Testis (tissue), 2 donors: ENCODE measurements at regions not wholly inside any gene's neighbourhood (a gene's known extent, or its start where the extent isn't known, plus 50 kb on each side); places are given as distances from the start of the nearest gene placed in this dataset.

Experiments used
- DNase-seq: peaks from one replicate; pipeline ENCODE4 v3.0.0-alpha.2; 2019
- H3K27ac ChIP-seq, 2 donors: fragments of 200-600 bp; sonication (generic); one replicate each; pipeline ENCODE4 v1.5.1; 2019
- H3K27me3 ChIP-seq: fragments of 200-600 bp; sonication (generic); one replicate; pipeline ENCODE4 v1.5.1; 2019
- H3K36me3 ChIP-seq: fragments of 200-600 bp; sonication (generic); one replicate; pipeline ENCODE4 v1.5.1; 2017; ENCODE audit warnings: low read depth; ENCODE audit errors: missing control alignments
- H3K4me1 ChIP-seq: fragments of 200-600 bp; sonication (generic); one replicate; pipeline ENCODE4 v1.5.1; 2019
- H3K4me3 ChIP-seq, 2 donors: fragments of 200-600 bp; sonication (generic); one replicate each; pipeline ENCODE4 v1.5.1; 2017 to 2019
- H3K9me3 ChIP-seq: fragments of 200-600 bp; sonication (generic); one replicate; pipeline ENCODE4 v1.5.1; 2017
- CTCF ChIP-seq, 3 experiments: fragments of 450-650 bp in 2 of 3; fragments of 200-600 bp in 1 of 3; sonication (generic) in 1 of 3; IDR thresholded peaks; one replicate each; pipeline ENCODE4 v1.5.1; 2016 to 2019; ENCODE audit warnings: antibody characterized with exemption in 3 of 3, mild to moderate bottlenecking in 2 of 3, moderate library complexity in 1 of 3
- POLR2A ChIP-seq: fragments of 450-650 bp; IDR thresholded peaks from one replicate; pipeline ENCODE4 v1.6.1; 2017; ENCODE audit warnings: antibody characterized with exemption, mild to moderate bottlenecking, moderate library complexity
- WGBS, 2 donors: methylation state at CpG; one replicate each; pipeline ENCODE4 v1.1.5; 2018; 5-methylcytosine and 5-hydroxymethylcytosine counted together
- intact Hi-C: fragments of 100-400 bp; cut with DNase I; formaldehyde crosslinking; loops from one replicate; pipeline ENCODE4 v1.15.1; 2023; ENCODE audit warnings: low total_unique reads

GRCh38 chr9:13750061-13750460 is 470.6 kb upstream of the MPDZ start:
- DNase-seq = no peak
- H3K27ac ChIP-seq = no peak overlapping the region
- no peaks in the 10 kb centered on the region for H3K36me3 ChIP-seq
- H3K27me3 ChIP-seq = no peaks in the 10 kb centered on the region
- no peak for TF ChIP-seq CTCF (IDR thresholded peaks at IDR 0.05)
- no peak for TF ChIP-seq POLR2A
- 85 to 86% methylated on average over 4 of the region's 4 CpGs for WGBS, 2 donors
- H3K4me1 ChIP-seq = no peaks in the 10 kb centered on the region
- no peaks in the 10 kb centered on the region for H3K9me3 ChIP-seq
- H3K4me3 ChIP-seq = no peak overlapping the region
- intact Hi-C loops = no loop called here

GRCh38 chr9:13746876-13747275 is 467.4 kb upstream of the MPDZ start:
- no peaks in the 10 kb centered on the region for H3K36me3 ChIP-seq
- no peak overlapping the region for H3K4me3 ChIP-seq
- H3K27me3 ChIP-seq = no peaks in the 10 kb centered on the region
- H3K4me1 ChIP-seq = no peaks in the 10 kb centered on the region
- no peak for DNase-seq
- TF ChIP-seq POLR2A (no peak), CTCF (IDR thresholded peaks at IDR 0.05) (no peak)
- no peak overlapping the region for H3K27ac ChIP-seq
- intact Hi-C loops = no loop called here
- 71 to 73% methylated on average over 1 of the region's 1 CpG for WGBS, 2 donors
- H3K9me3 ChIP-seq = no peaks in the 10 kb centered on the region

GRCh38 chr9:13744261-13744901 is 464.9 kb upstream of the MPDZ start:
- H3K27ac ChIP-seq = no peak overlapping the region
- H3K9me3 ChIP-seq = no peaks in the 10 kb centered on the region
- TF ChIP-seq POLR2A (no peak), CTCF (IDR thresholded peaks at IDR 0.05) (no peak)
- no peaks in the 10 kb centered on the region for H3K27me3 ChIP-seq
- no peaks in the 10 kb centered on the region for H3K4me1 ChIP-seq
- DNase-seq = no peak
- 58 to 71% methylated on average over 16 of the region's 16 CpGs for WGBS, 2 donors
- H3K4me3 ChIP-seq = no peak overlapping the region
- no peaks in the 10 kb centered on the region for H3K36me3 ChIP-seq
- intact Hi-C loops = no loop called here

GRCh38 chr9:13737885-13738284 is 458.4 kb upstream of the MPDZ start:
- no peak overlapping the region for H3K4me3 ChIP-seq
- no peaks in the 10 kb centered on the region for H3K36me3 ChIP-seq
- no peaks in the 10 kb centered on the region for H3K27me3 ChIP-seq
- intact Hi-C loops = no loop called here
- no peak for DNase-seq
- no peaks in the 10 kb centered on the region for H3K9me3 ChIP-seq
- H3K4me1 ChIP-seq = no peaks in the 10 kb centered on the region
- no peak overlapping the region for H3K27ac ChIP-seq
- TF ChIP-seq POLR2A = no peak
- TF ChIP-seq CTCF (IDR thresholded peaks at IDR 0.05) = no peak

GRCh38 chr9:13735181-13735580 is 455.7 kb upstream of the MPDZ start:
- intact Hi-C loops = no loop called here
- Histone ChIP-seq H3K9me3 (no peaks in the 10 kb centered on the region), H3K27ac (no peak overlapping the region), H3K36me3 (no peaks in the 10 kb centered on the region), H3K4me3 (no peak overlapping the region), H3K4me1 (no peaks in the 10 kb centered on the region), H3K27me3 (no peaks in the 10 kb centered on the region)
- no peak for DNase-seq
- no peak for TF ChIP-seq POLR2A
- TF ChIP-seq CTCF (IDR thresholded peaks at IDR 0.05) = no peak
- 92% methylated on average over 5 of the region's 5 CpGs for WGBS, 2 donors
